CD4-positive, alpha-beta T cell treated with Interferon gamma for 1 hour (primary cell): ENCODE measurements at regions not wholly inside any gene's neighbourhood (a gene's known extent, or its start where the extent isn't known, plus 50 kb on each side); places are given as distances from the start of the nearest gene placed in this dataset.
"Not testable (repeated sequence)": the region's sequence is repeated elsewhere in the genome, so short reads cannot be mapped to it uniquely, and the experiment has no call there.

Source experiments
- DNase-seq: peaks from one replicate; pipeline ENCODE4 v3.0.0-alpha.2; 2020

- no peak for DNase-seq
Observed at GRCh38 chr7:106447318-106447847, 162.6 kb upstream of the NAMPT start.

GRCh38 chr7:106445366-106445765, 160.6 kb upstream of the NAMPT start:
- DNase-seq: not testable (repeated sequence)

- DNase-seq: no peak
Observed at GRCh38 chr7:106444068-106444655, 159.4 kb upstream of the NAMPT start.

GRCh38 chr7:106443156-106443555, 158.4 kb upstream of the NAMPT start:
- DNase-seq: no peak

- no peak for DNase-seq
Observed at GRCh38 chr7:106442476-106442875, 157.7 kb upstream of the NAMPT start.

- DNase-seq: not testable (repeated sequence)
Observed at GRCh38 chr7:106441343-106441742, 156.6 kb upstream of the NAMPT start.

GRCh38 chr7:106436933-106437332, 152.2 kb upstream of the NAMPT start:
- DNase-seq: not testable (repeated sequence)

GRCh38 chr7:106433377-106433776, 148.6 kb upstream of the NAMPT start:
- no peak for DNase-seq

- DNase-seq: no peak
Observed at GRCh38 chr7:106430535-106431455, 146.0 kb upstream of the NAMPT start.

GRCh38 chr7:106430103-106430502, 145.3 kb upstream of the NAMPT start:
- DNase-seq: no peak

- DNase-seq: no peak
Observed at GRCh38 chr7:106426803-106427202, 142.0 kb upstream of the NAMPT start.

- peak; percentile 80 for DNase-seq
Observed at GRCh38 chr7:106425017-106425719, 140.4 kb upstream of the NAMPT start.

- no peak for DNase-seq
Observed at GRCh38 chr7:106424476-106425016, 139.8 kb upstream of the NAMPT start.

GRCh38 chr7:106423821-106424475, 139.2 kb upstream of the NAMPT start:
- no peak for DNase-seq

- no peak for DNase-seq
Observed at GRCh38 chr7:106423111-106423510, 138.3 kb upstream of the NAMPT start.

GRCh38 chr7:106421181-106421762, 136.5 kb upstream of the NAMPT start:
- DNase-seq: peak; percentile 58

GRCh38 chr7:106420736-106421135, 136.0 kb upstream of the NAMPT start:
- no peak for DNase-seq

GRCh38 chr7:106420210-106420609, 135.4 kb upstream of the NAMPT start:
- no peak for DNase-seq

GRCh38 chr7:106419455-106420182, 134.8 kb upstream of the NAMPT start:
- DNase-seq: no peak

- no peak for DNase-seq
Observed at GRCh38 chr7:106418526-106418925, 133.7 kb upstream of the NAMPT start.

- DNase-seq: no peak
Observed at GRCh38 chr7:106418094-106418493, 133.3 kb upstream of the NAMPT start.
